ENCODE measurements at regions not wholly inside any gene's neighbourhood (a gene's known extent, or its start where the extent isn't known, plus 50 kb on each side); places are given as distances from the start of the nearest gene placed in this dataset.

- DNase-seq = no peak
Measured at GRCh38 chr1:219521325-219521724, 91.6 kb downstream of the ZC3H11B start.

DNA sequence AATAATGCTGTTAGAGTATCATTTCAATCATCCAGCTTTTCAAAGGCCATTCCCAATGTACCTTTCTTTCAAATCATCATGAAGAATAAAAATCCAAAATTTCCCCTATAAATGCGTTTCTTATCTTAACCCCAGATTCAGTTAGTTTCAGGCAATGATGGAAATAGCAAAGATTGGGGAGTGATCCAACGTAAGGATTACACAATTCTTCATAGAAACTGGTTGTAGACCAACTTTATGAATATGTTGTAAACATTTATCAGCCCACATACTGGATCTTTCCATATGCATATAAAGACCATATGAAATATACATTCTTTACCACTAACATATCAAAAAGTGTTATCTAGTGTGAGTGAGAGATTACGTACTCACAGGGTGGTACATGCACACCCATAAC lies 92.7 kb downstream of the ZC3H11B start:
- no peak for DNase-seq

GRCh38 chr1:219518907-219519248 lies 94.0 kb downstream of the ZC3H11B start:
- no peak for DNase-seq

GRCh38 chr1:219518168-219518906 lies 94.6 kb downstream of the ZC3H11B start:
- DNase-seq = peak; percentile 71

- no peak for DNase-seq
Measured at GRCh38 chr1:219517031-219517430, 95.9 kb downstream of the ZC3H11B start.

GRCh38 chr1:219514728-219515127 lies 98.2 kb downstream of the ZC3H11B start:
- no peak for DNase-seq

- no peak for DNase-seq
Measured at GRCh38 chr1:219507437-219507836, 105.5 kb downstream of the ZC3H11B start.

DNA sequence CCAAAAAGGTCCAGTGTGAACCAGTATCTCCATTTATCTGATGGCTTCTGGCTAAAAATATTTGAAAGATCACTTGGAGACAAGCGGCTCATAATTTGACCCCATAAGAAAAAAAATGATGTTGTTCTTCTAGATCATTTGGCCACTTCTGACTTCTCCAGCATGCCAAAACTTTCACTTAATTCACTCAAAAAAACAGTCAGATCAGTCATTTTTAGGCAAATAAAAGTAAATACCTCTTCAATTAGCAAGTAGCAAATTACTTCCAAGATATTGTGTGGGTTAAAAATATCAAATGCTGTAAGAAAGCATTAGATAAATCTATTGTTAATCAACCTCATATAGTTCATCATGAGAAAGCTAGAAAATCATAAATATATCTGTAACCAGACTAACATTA lies 106.0 kb downstream of the ZC3H11B start:
- DNase-seq = no peak

DNA sequence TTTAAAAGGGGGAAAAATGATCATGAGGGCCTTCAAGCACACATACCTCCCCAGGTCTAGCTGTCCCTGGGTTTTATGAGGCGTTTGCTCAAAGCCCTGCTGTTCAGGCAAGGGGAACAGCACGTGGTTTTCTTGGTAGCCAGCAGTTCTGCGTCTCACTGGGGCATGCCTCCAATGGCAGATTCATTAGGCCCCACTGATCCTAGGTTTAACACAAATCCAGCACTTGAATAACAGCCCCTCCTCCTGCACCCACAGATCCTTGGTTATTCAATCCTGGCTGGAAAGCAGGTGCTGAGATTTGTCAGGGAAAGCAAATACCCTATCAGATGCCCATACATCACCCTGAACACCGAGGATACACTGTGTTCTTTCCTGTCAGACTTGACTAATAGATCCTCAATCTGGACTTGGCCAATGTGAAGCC lies 106.4 kb downstream of the ZC3H11B start:
- no peak for DNase-seq

GRCh38 chr1:219505886-219506285 lies 107.0 kb downstream of the ZC3H11B start:
- DNase-seq = no peak

DNA sequence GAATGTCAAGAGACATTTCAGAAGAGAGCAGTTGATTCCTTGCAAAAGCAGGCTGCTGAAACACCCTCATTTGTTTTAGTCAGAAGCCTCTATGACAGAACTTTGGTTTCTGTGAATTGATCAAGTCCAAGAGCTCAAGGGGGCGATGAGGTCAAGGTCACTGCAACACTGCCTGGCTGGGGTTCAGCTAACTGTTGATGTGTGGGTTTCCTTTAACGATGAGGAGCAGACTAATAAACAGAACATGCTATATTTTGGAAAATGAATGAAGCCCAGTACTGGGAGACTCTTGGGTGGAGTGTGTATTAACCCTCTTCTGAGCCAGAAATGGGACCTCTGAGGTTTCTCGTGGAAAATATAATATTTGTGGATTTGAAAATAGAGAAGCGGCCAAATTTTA lies 109.3 kb downstream of the ZC3H11B start:
- no peak for DNase-seq

DNA sequence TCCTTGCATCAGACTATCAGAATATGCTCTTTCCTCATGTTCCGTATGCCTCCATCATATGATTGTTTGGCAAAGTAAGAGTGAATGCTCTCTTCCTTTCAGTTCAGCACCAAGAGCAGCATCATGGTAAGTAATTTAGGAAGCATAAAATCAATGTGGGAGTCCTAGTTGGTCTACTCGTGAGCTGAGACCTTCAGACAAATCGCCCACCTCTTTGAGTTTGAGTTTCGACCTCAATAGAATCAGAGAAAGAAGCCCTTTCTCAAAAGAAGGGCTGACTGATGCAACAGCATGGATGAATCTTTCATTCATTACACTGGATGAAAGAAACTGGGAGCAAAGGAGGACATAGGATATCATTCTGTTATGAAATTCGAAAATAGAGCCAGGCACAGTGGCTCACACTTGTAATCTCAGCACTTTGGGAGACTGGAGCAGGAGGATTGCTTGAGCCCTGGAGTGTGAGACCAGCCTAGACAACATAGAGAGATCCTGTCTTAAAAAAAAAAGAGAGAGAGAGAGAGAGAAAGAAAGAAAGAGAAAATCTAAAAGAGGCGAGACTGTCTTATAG lies 112.5 kb downstream of the ZC3H11B start:
- no peak for DNase-seq

DNA sequence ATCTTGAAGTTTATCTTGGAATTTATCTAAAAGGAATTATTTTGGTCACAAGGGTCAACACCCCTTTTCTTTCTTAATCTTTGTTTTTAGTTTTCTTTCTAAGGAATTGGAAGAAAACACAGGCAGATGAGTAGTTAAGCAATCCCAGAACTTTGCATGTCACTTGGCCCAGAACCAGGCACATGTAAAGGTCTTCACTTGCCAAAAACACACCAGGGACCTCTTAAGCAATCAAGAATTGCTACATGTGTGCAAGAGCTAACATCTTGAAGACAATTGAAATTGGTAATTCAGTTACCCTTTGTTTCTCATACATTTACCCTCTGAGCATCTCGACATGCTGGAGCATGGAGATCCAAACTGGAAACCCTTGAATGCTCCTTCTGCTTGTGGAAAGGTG lies 114.2 kb downstream of the ZC3H11B start:
- no peak for DNase-seq

- no peak for DNase-seq
Measured at GRCh38 chr1:219495737-219496408, 117.0 kb downstream of the ZC3H11B start.

GRCh38 chr1:219492717-219493116 lies 120.2 kb downstream of the ZC3H11B start:
- peak; percentile 10 for DNase-seq

DNA sequence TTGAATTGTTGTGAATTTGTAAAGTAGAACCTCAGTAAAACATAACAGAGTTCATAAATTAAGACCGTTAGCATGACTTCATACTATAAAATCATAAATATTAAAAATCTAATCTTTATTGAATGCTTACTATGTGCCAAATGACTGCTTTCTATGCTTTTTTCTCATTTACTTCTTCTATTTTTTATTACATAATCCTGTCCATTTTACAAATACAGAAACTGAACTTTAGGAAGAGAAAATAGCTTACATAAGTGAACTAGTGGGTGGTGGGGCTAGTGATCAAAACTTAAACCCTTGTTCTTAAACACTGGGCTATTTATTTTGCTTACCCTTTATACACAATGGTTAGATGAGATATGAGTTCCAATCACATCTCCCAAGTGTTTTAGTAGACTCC lies 122.3 kb downstream of the ZC3H11B start:
- no peak for DNase-seq

- peak; percentile 1 for DNase-seq
Measured at GRCh38 chr1:219489636-219490035, 123.3 kb downstream of the ZC3H11B start.

DNA sequence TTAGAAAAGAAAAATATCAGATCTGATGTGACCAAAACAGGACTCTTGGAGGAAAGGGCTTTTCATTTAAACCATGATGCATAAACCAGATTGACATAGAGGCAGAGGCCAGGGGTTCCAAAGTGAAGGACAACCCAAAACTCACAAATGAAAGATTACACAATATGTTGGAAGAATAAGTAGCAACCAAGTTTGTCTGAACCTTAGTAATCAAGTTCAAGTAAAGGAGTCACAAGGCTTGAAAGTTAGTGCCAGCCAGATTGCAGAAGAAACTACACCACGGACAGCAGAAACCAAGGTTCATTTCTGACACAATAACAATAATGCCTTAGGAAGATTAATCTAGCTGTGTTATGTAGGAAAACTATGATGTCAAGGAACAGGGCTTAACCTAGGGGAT lies 124.6 kb downstream of the ZC3H11B start:
- no peak for DNase-seq

DNA sequence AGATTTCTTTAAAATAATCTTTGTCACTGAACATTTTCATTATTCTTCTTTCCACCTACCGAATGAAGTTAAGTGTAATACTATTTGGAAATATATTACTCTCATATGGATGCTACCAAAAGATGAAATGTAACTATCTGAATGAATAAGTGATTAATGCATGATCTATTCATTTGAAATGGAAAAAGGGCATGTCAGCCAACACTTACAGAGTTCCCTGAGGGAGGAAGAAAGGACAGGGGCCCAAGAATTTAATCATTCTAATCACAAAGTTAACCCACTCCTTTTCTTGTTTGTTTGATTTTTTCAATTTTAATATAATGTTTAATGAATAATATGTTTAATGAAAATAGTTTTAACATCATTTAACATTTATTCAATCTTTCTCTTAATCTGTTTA lies 129.4 kb downstream of the ZC3H11B start:
- no peak for DNase-seq

GRCh38 chr1:219480011-219480410 lies 132.9 kb downstream of the ZC3H11B start:
- DNase-seq = peak; percentile 36

- no peak for DNase-seq
Measured at GRCh38 chr1:219478811-219479210, 134.1 kb downstream of the ZC3H11B start.

GRCh38 chr1:219477861-219478260 lies 135.0 kb downstream of the ZC3H11B start:
- DNase-seq = no peak

GRCh38 chr1:219476716-219477115 lies 136.2 kb downstream of the ZC3H11B start:
- DNase-seq = no peak

DNA sequence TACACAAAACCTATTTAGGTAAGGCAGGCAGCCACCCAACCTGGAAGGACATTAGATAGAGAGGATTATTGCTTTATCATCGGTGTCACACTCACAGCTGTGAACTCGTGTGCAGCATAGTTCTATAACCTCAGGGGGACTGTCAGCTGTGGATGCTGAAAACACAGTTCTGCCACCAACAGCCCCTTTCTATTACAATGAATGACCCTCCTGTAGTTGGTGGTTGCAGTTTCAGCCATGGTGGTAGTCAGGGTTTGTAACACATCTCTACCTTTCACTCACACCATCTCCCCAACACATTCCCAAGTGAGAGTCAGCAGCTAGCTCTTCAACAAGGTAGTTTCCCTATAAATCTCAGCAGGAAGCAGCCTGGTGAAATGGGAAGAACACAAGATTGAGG lies 136.8 kb downstream of the ZC3H11B start:
- DNase-seq = no peak

All from fibroblast of skin of back (primary cell).